Cardiac muscle cell (in vitro differentiated cells and primary cell): ENCODE measurements at regions not wholly inside any gene's neighbourhood (a gene's known extent, or its start where the extent isn't known, plus 50 kb on each side); places are given as distances from the start of the nearest gene placed in this dataset.
A peak's percentile ranks its signal among the peaks of the same experiment; 100 is the strongest.

Experiments
- DNase-seq, 2 donors: peaks; one replicate each; pipeline versions ENCODE4 v3.0.0 to v3.0.0-alpha.2; 2010 to 2017; ENCODE audit warnings: low read depth in 1 of 2, low spot score in 1 of 2
- H3K27ac ChIP-seq: fragments of 200-600 bp; sonication (generic); 2 replicates; pipeline ENCODE4 v1.5.1; 2016
- H3K27me3 ChIP-seq: fragments of 200-600 bp; sonication (generic); 2 replicates; pipeline ENCODE4 v1.6.0; 2016; ENCODE audit warnings: control low read depth
- H3K36me3 ChIP-seq: fragments of 200-600 bp; sonication (generic); 2 replicates; pipeline ENCODE4 v1.5.1; 2016; ENCODE audit warnings: control low read depth
- H3K4me1 ChIP-seq: fragments of 200-600 bp; sonication (generic); 2 replicates; pipeline ENCODE4 v1.8.1; 2017; ENCODE audit warnings: low read depth, mild to moderate bottlenecking, mixed run types
- H3K4me3 ChIP-seq: fragments of 200-600 bp; sonication (generic); 2 replicates; pipeline ENCODE4 v1.5.1; 2016; ENCODE audit warnings: mild to moderate bottlenecking
- H3K9me3 ChIP-seq: fragments of 200-600 bp; sonication (generic); 2 replicates; pipeline ENCODE4 v1.5.1; 2017; ENCODE audit warnings: low read depth, mild to moderate bottlenecking, control low read depth
- CTCF ChIP-seq: IDR thresholded peaks from 2 replicates; pipeline ENCODE4 v1.5.1; 2012; ENCODE audit warnings: low read depth, mild to moderate bottlenecking, low read length

GRCh38 chr11:76607431-76607830 is 63.1 kb downstream of the LRRC32 start:
- Histone ChIP-seq H3K36me3 (no peaks in the 10 kb centered on the region), H3K4me1 (peaks cover 50% of the 10 kb centered on the region), H3K9me3 (no peaks in the 10 kb centered on the region), H3K4me3 (no peak overlapping the region), H3K27me3 (no peaks in the 10 kb centered on the region), H3K27ac (no peak overlapping the region)
- no peak for DNase-seq
- no peak for TF ChIP-seq CTCF

- TF ChIP-seq CTCF = no peak
- Histone ChIP-seq H3K27me3 (no peaks in the 10 kb centered on the region), H3K9me3 (no peaks in the 10 kb centered on the region), H3K4me3 (no peak overlapping the region), H3K4me1 (peaks cover 40% of the 10 kb centered on the region), H3K36me3 (no peaks in the 10 kb centered on the region), H3K27ac (no peak overlapping the region)
- no peak for DNase-seq
Observed at GRCh38 chr11:76605338-76606074, 65.0 kb downstream of the LRRC32 start.

GRCh38 chr11:76604626-76605241 is 65.8 kb downstream of the LRRC32 start:
- Histone ChIP-seq H3K27ac (no peak overlapping the region), H3K27me3 (no peaks in the 10 kb centered on the region), H3K4me1 (peaks cover 32% of the 10 kb centered on the region), H3K36me3 (no peaks in the 10 kb centered on the region), H3K9me3 (no peaks in the 10 kb centered on the region), H3K4me3 (no peak overlapping the region)
- no peak for TF ChIP-seq CTCF
- peak in 1 of 2 donors; percentile 85 for DNase-seq

- DNase-seq = no peak
- no peaks in the 10 kb centered on the region for H3K9me3 ChIP-seq
- no peak for TF ChIP-seq CTCF
- no peaks in the 10 kb centered on the region for H3K36me3 ChIP-seq
- no peaks in the 10 kb centered on the region for H3K27me3 ChIP-seq
- H3K4me3 ChIP-seq = no peak overlapping the region
- peaks cover 27% of the 10 kb centered on the region for H3K4me1 ChIP-seq
- H3K27ac ChIP-seq = no peak overlapping the region
Observed at GRCh38 chr11:76604081-76604625, 66.4 kb downstream of the LRRC32 start.

GRCh38 chr11:76603202-76603601 is 67.3 kb downstream of the LRRC32 start:
- no peak overlapping the region for H3K27ac ChIP-seq
- no peak for TF ChIP-seq CTCF
- H3K36me3 ChIP-seq = no peaks in the 10 kb centered on the region
- no peaks in the 10 kb centered on the region for H3K27me3 ChIP-seq
- peaks cover 32% of the 10 kb centered on the region for H3K4me1 ChIP-seq
- no peaks in the 10 kb centered on the region for H3K9me3 ChIP-seq
- no peak for DNase-seq
- H3K4me3 ChIP-seq = no peak overlapping the region
